HCT116 (cell line): ENCODE measurements at regions not wholly inside any gene's neighbourhood (a gene's known extent, or its start where the extent isn't known, plus 50 kb on each side); places are given as distances from the start of the nearest gene placed in this dataset.

Source experiments
- ATAC-seq: fragments of 200-7000 bp; cut with Tn5 transposase; 2 replicates; pipeline ENCODE4 v1.9.1; 2020; ENCODE audit warnings: mild to moderate bottlenecking, moderate library complexity
- BruUV-seq: library from RNA; stranded (reverse); fragments of 400-500 nt; replicated peaks from 2 replicates; lab custom pipeline; 2021; lab: Mats Ljungman, UMichigan
- CTCF ChIA-PET: fragments of 300-600 bp; sonication (Branson Sonifier 250); formaldehyde crosslinking; loops from one replicate; lab custom pipeline; 2021; ENCODE audit warnings: antibody characterized with exemption; lab: Charles Lee
- POLR2A ChIA-PET: fragments of 300-600, 350-600 bp; sonication (Branson Sonifier 250); formaldehyde crosslinking; loops from one replicate; lab custom pipeline; 2021; ENCODE audit warnings: antibody characterized with exemption; lab: Charles Lee
- RAD21 ChIA-PET, 2 experiments: fragments of 300-600 bp; sonication (Branson Sonifier 250); formaldehyde crosslinking; loops; one replicate each; lab custom pipeline; 2023; ENCODE audit warnings: low total read pairs in 2 of 2; ENCODE audit not compliant: uncharacterized antibody in 2 of 2, unreplicated experiment in 2 of 2, low non-redundant PET in 1 of 2; lab: Charles Lee
- DNase-seq: peaks from one replicate; pipeline ENCODE4 v3.0.0-alpha.2; 2010; ENCODE audit warnings: low read depth, low spot score
- H2AFZ ChIP-seq: fragments of 200-600 bp; shearing (Covaris generic), sonication (generic); 2 replicates; pipeline ENCODE4 v1.6.1; 2017; ENCODE audit warnings: low read depth, mixed run types, mixed read lengths, antibody characterized with exemption, low read length; ENCODE audit not compliant: poor library complexity, severe bottlenecking
- H3K27ac ChIP-seq: 2 replicates; pipeline ENCODE4 v1.5.1; 2012; ENCODE audit warnings: low read depth, low read length
- H3K27me3 ChIP-seq: fragments of 200-600 bp; sonication (generic); 2 replicates; pipeline ENCODE4 v1.6.1; 2016; ENCODE audit warnings: mixed run types, low read length, mixed read lengths; ENCODE audit not compliant: insufficient read depth
- H3K36me3 ChIP-seq, 2 experiments: fragments of 200-500 bp in 1 of 2; fragments of 200-600 bp in 1 of 2; sonication (Bioruptor generic) in 1 of 2; sonication (generic) in 1 of 2; 2 replicates each; pipeline versions ENCODE4 v1.5.1 to v1.6.1; 2014 to 2016; ENCODE audit warnings: low read length in 2 of 2, inconsistent platforms in 1 of 2, mixed read lengths in 1 of 2, mixed run types in 1 of 2; ENCODE audit not compliant: insufficient read depth in 2 of 2, control insufficient read depth in 1 of 2
- H3K4me1 ChIP-seq, 2 experiments: fragments of 200-600 bp in 1 of 2; sonication (generic) in 1 of 2; 2 replicates each; pipeline versions ENCODE4 v1.5.1 to v1.6.1; 2012 to 2017; ENCODE audit warnings: low read length in 2 of 2, inconsistent platforms in 1 of 2, mild to moderate bottlenecking in 1 of 2, mixed read lengths in 1 of 2, mixed run types in 1 of 2, moderate library complexity in 1 of 2; ENCODE audit not compliant: insufficient read depth in 2 of 2, control insufficient read depth in 1 of 2
- H3K4me2 ChIP-seq: fragments of 200-600 bp; sonication (generic); 2 replicates; pipeline ENCODE4 v1.6.1; 2017; ENCODE audit warnings: mixed run types, low read length, mixed read lengths
- H3K4me3 ChIP-seq, 2 experiments: fragments of 200-600 bp in 1 of 2; sonication (generic) in 1 of 2; replicated peaks in 1 of 2; 2 replicates each; pipeline ENCODE4 v1.5.1; 2011 to 2016; ENCODE audit warnings: low read length in 2 of 2, control low read depth in 1 of 2, low read depth in 1 of 2, mild to moderate bottlenecking in 1 of 2, mixed read lengths in 1 of 2, mixed run types in 1 of 2
- H3K79me2 ChIP-seq: fragments of 200-600 bp; sonication (generic); 2 replicates; pipeline ENCODE4 v1.6.1; 2017; ENCODE audit warnings: mild to moderate bottlenecking, mixed run types, low read length, moderate library complexity, mixed read lengths; ENCODE audit not compliant: insufficient read depth
- H3K9ac ChIP-seq: fragments of 200-600 bp; sonication (generic); 2 replicates; pipeline ENCODE4 v1.6.1; 2016; ENCODE audit warnings: low read length, mixed read lengths
- H3K9me2 ChIP-seq: fragments of 200-600 bp; sonication (generic), shearing (Covaris generic); 2 replicates; pipeline ENCODE4 v1.6.1; 2017; ENCODE audit warnings: mixed run types, mild to moderate bottlenecking, moderate library complexity; ENCODE audit not compliant: insufficient read depth
- H3K9me3 ChIP-seq, 2 experiments: fragments of 200-500 bp in 1 of 2; fragments of 200-600 bp in 1 of 2; sonication (Bioruptor generic) in 1 of 2; sonication (generic) in 1 of 2; 2 replicates each; pipeline ENCODE4 v1.6.1; 2014 to 2017; ENCODE audit warnings: low read length in 2 of 2, mixed read lengths in 2 of 2, inconsistent platforms in 1 of 2, low read depth in 1 of 2, mild to moderate bottlenecking in 1 of 2, mixed run types in 1 of 2, moderate library complexity in 1 of 2; ENCODE audit not compliant: control insufficient read depth in 1 of 2, insufficient read depth in 1 of 2
- H4K20me1 ChIP-seq: fragments of 200-600 bp; sonication (generic), shearing (Covaris generic); 2 replicates; pipeline ENCODE4 v1.6.1; 2017; ENCODE audit warnings: mixed run types, mild to moderate bottlenecking, moderate library complexity; ENCODE audit not compliant: insufficient read depth
- CBX3 ChIP-seq: IDR thresholded peaks from 2 replicates; pipeline ENCODE4 v1.6.1; 2012; ENCODE audit warnings: low read depth
- CEBPB ChIP-seq: IDR thresholded peaks from 2 replicates; pipeline ENCODE4 v1.6.1; 2012; ENCODE audit warnings: low read depth
- CTCF ChIP-seq, 3 experiments: fragments of 200-600 bp in 1 of 3; sonication (generic) in 1 of 3; IDR thresholded peaks in 2 of 3; conservative IDR thresholded peaks in 1 of 3; 2 replicates each; pipeline ENCODE4 v1.5.1; 2012 to 2017; ENCODE audit warnings: low read depth in 2 of 3, low read length in 2 of 3, antibody characterized with exemption in 1 of 3, borderline replicate concordance in 1 of 3, control low read depth in 1 of 3, mild to moderate bottlenecking in 1 of 3, mixed read lengths in 1 of 3, mixed run types in 1 of 3, moderate library complexity in 1 of 3; ENCODE audit not compliant: insufficient read depth in 1 of 3
- EZH2phosphoT487 ChIP-seq: fragments of 200-600 bp; IDR thresholded peaks from 2 replicates; pipeline ENCODE4 v1.6.1; 2018; ENCODE audit warnings: antibody characterized with exemption, borderline replicate concordance
- FOSL1 ChIP-seq: IDR thresholded peaks from 2 replicates; pipeline ENCODE4 v1.6.1; 2012; ENCODE audit warnings: low read depth
- POLR2AphosphoS5 ChIP-seq: IDR thresholded peaks from 2 replicates; pipeline ENCODE4 v1.6.1; 2011; ENCODE audit warnings: mild to moderate bottlenecking, low read depth, low read length, moderate library complexity
- SIN3A ChIP-seq: IDR thresholded peaks from 2 replicates; pipeline ENCODE4 v1.6.1; 2012; ENCODE audit warnings: low read depth
- SRF ChIP-seq: IDR thresholded peaks from 2 replicates; pipeline ENCODE4 v1.6.1; 2012; ENCODE audit warnings: low read depth
- intact Hi-C: fragments of 100-400 bp; cut with micrococcal nuclease; formaldehyde crosslinking; loops from 2 replicates; pipeline ENCODE4 v1.10.0; 2022
- TF ChIP-seq, protein P1 (sequence below): IDR thresholded peaks from 2 replicates; pipeline ENCODE4 v1.6.1; 2012
- TF ChIP-seq, protein P2 (sequence below): IDR thresholded peaks from 2 replicates; pipeline ENCODE4 v1.6.1; 2012

- Histone ChIP-seq H4K20me1 (no peaks in the 10 kb centered on the region), H3K9me2 (no peaks in the 10 kb centered on the region), H3K9me3 (peaks cover 18 to 32% of the 10 kb centered on the region in 2 experiments; a peak in 3 of 4 replicates), H3K27me3 (no peaks in the 10 kb centered on the region), H3K27ac (no peak overlapping the region), H3K9ac (no peak overlapping the region), H3K4me1 (no peaks in the 10 kb centered on the region), H3K4me3 (no peak overlapping the region), H3K36me3 (no peaks in the 10 kb centered on the region), H3K4me2 (no peak overlapping the region), H2AFZ (no peak overlapping the region), H3K79me2 (no peaks in the 10 kb centered on the region)
- no peak for TF ChIP-seq FOSL1
- TF ChIP-seq SIN3A, result no peak
- no peak for TF ChIP-seq CTCF (IDR thresholded peaks at IDR 0.05 in 2 of 3, conservative IDR thresholded peaks at IDR 0.05 in 1 of 3; ENCODE audit: borderline replicate concordance in 1 of 3, insufficient read depth in 1 of 3, low read depth in 2 of 3, low read length in 2 of 3)
- TF ChIP-seq POLR2AphosphoS5, result no peak
- TF ChIP-seq SRF, result no peak
- TF ChIP-seq, protein P1, sequence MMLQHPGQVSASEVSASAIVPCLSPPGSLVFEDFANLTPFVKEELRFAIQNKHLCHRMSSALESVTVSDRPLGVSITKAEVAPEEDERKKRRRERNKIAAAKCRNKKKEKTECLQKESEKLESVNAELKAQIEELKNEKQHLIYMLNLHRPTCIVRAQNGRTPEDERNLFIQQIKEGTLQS, result no peak
- RAD21 ChIA-PET, result no interaction called here
- POLR2A ChIA-PET, result no interaction called here
- ATAC-seq (no peak), DNase-seq (no peak)
- CTCF ChIA-PET, result no interaction called here
- intact Hi-C loops, result no loop called here
- BruUV-seq, result no TSS peak
These were observed 614.7 kb downstream of the LTN1 start for GRCh38 chr21:28378026-28378425.

DNA sequence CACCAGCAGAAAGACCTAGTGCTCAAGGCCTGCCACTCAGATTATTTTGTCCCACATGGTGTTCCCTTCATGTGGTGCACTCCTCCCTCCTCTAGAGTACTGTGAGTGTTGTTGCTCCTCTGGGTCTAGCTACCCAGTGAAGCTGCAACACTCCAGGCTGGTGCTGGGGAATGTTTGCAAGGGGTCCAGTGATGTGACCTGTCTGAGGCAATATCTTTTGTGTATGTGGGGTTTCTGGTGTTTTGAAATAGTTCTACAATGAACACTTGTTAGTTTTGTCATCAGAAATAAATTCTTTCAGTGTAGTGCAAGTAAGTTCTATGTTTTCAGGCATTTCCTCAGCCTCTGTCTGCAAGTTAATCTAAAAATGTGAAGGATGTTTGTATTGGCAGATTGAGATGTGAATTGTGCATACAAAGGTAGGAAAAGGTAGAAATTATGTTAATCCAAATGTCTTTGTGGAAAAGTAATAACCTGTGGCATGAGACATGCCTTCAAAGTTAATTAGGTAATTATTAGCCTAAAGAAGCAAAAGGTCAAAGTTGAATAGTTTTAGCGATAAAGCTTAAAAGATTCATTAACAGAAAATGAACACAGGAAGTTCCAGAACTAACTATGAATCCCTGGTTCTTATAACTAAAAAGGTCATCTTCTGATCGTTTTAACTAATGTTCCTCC lies 616.8 kb downstream of the LTN1 start:
- no peaks in the 10 kb centered on the region for H3K79me2 ChIP-seq
- no peak overlapping the region for H2AFZ ChIP-seq
- TF ChIP-seq EZH2phosphoT487 (no peak), CEBPB (no peak), SRF (no peak), CBX3 (no peak)
- TF ChIP-seq, protein P2, sequence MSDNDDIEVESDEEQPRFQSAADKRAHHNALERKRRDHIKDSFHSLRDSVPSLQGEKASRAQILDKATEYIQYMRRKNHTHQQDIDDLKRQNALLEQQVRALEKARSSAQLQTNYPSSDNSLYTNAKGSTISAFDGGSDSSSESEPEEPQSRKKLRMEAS, result no peak
- H3K27ac ChIP-seq, result no peak overlapping the region
- peaks cover 20 to 30% of the 10 kb centered on the region in 2 experiments; a peak in 3 of 4 replicates for H3K9me3 ChIP-seq
- intact Hi-C loops, result no loop called here
- POLR2A ChIA-PET, result no interaction called here
- H3K27me3 ChIP-seq, result no peaks in the 10 kb centered on the region
- H3K4me3 ChIP-seq, result no peak overlapping the region
- DNase-seq (no peak), ATAC-seq (no peak)
- H3K9ac ChIP-seq, result no peak overlapping the region
- H4K20me1 ChIP-seq, result no peaks in the 10 kb centered on the region
- RAD21 ChIA-PET, result no interaction called here
- H3K4me1 ChIP-seq, result no peaks in the 10 kb centered on the region
- H3K36me3 ChIP-seq, result no peaks in the 10 kb centered on the region
- no peaks in the 10 kb centered on the region for H3K9me2 ChIP-seq
- H3K4me2 ChIP-seq, result no peak overlapping the region
- CTCF ChIA-PET, result no interaction called here
- BruUV-seq, result no TSS peak
